Central memory CD4-positive, alpha-beta T cell (primary cell): ENCODE measurements at regions not wholly inside any gene's neighbourhood (a gene's known extent, or its start where the extent isn't known, plus 50 kb on each side); places are given as distances from the start of the nearest gene placed in this dataset.

Experiments
- DNase-seq: peaks from one replicate; pipeline ENCODE4 v3.0.0; 2022

- DNase-seq = no peak
Measured at GRCh38 chr2:219772103-219772635, 144.7 kb downstream of the SLC4A3 start.

DNA sequence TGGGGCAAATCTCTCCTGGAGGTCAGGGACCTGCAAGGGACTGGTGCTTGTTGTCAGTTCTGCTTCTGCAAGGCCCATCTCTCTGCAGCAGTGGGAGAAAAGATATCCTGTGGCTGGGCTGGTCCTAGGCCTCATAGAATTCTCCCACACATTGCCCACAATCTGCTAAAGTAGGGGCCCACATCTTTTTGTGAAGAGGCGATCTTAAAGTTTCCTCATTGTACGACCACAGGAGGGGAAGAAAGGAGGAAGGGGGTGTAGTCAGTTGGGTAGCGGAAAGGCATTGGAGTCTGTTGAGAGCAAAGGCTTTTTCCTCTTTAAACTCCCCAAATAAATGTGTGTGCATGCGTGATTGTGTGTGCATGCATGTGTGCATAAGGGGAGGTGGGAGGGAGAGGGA lies 145.3 kb downstream of the SLC4A3 start:
- DNase-seq = no peak

- DNase-seq = no peak
Measured at GRCh38 chr2:219775506-219775905, 148.1 kb downstream of the SLC4A3 start.

DNA sequence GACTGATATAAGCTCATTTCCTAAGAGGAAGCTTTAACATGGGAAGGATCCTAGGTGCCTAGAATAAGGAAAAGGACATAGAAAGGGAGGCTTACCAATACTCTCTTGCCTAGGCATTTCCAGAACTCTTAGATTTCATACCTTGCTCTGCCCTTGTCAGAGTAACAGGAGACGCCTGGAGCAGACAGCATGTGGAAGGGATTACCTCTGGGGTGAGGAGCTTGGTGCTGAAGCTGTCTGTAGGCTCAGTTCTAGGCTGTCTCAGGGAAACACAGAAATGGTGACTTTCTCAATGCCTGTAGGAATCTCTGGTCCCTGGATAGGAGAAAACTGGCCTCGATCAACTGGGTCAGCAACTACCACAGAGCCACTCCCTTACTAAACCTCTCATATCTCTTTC lies 150.0 kb downstream of the SLC4A3 start:
- no peak for DNase-seq

GRCh38 chr2:219778189-219778588 lies 150.8 kb downstream of the SLC4A3 start:
- DNase-seq = no peak

GRCh38 chr2:219782737-219783348 lies 155.4 kb downstream of the SLC4A3 start:
- no peak for DNase-seq

DNA sequence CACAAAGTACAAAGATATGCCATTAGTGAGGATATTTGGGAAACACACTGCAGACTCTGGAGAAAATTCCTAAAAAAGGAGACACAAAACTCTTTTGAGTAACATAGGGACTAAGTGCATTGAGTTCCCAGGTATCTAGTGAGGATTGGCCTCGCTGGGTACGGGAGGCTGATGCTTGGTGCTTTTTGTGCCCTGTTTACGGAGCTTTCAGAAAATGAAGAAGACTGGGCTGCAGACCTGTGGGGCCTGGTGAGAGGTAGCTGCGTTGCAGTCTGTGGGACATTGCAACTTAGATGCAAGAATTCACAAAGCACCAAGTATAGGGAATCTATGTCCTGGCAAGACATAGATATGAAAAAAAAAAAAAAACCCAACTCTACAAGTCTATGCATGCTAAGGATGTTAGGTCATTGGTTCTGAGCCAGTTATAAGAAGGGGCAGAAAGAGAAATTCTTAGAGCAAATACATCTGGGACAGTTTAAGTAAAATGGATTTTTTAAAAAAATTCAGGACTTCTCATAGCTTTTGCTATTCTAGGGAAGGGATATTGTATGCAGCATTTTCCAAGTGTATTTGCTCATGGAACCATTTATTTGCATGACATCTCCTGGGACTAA lies 156.0 kb downstream of the SLC4A3 start:
- DNase-seq = no peak

DNA sequence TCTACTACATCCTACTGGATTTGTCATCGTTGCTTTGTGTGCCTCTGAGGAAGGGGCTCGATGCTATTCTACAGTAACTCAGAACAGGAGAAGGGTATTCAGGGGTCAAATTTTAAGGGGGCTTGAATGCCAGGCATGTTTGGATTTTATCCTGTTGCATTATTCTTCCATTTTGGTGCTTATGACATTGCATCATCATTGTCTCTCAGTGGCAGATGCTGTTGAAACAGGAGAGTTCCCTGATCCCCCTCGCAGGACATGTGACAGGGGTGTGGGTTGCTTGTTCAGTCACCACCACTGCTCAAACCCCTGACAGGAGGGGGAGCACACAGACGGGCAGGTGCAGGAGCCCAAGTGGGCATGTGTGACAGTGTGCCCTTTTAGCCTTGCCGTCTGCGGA lies 156.7 kb downstream of the SLC4A3 start:
- DNase-seq = no peak

DNA sequence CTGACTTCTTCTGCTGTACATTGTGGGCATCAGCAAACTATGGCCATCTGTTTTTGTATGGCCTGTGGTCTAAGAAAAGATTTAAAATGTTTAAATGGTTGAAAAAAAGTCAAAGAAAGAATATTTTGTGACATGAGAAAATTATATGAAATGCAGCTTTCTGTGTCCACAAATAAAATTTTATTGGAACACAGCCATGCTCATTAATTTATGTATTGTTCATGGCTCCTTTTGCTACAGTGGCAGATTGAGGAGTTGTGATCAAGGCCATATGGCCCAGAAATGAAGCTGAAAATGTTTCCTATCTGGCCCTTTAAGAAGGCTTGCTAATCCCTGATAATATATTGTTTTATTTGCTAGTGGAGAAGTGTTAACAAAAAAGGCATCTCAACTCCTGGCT lies 162.0 kb downstream of the SLC4A3 start:
- DNase-seq = no peak

DNA sequence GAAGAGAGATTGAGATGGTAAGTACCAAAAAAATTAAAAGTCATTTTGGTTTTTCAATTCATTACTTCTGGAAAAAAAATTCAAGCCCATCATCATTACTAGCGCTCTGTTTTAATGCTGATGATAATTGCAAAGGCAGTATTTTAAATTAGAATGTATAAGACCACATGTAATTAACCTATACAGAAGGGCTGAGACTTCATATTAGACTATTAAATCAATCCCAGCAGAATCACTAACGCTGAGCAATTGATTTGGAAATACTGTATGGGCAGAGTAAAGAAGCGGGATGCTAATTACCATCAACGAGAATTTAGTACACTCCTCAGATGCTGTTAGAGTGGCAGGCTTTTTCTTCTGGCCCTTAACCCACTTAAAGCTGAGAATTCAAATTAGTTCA lies 165.0 kb downstream of the SLC4A3 start:
- no peak for DNase-seq

- no peak for DNase-seq
Measured at GRCh38 chr2:219798430-219798829, 171.0 kb downstream of the SLC4A3 start.

DNA sequence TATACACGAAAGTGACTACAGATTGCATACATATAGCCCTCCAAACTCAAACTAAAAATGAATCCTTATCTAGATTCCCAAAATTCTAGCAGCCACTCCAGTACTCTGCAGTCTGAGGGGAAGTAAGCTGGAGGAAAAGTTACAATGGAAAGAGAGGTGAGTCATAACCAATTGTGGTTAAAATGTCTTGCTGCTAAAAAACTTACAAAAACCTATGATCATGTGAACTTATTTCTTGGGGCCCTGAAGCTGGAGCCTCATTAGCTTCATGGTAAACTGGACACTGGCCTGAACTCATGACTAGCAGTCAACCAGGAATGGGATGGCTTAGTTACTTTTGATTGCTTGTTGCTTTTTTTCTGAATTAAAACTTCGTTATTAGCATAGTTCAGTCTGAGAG lies 175.9 kb downstream of the SLC4A3 start:
- DNase-seq = no peak

DNA sequence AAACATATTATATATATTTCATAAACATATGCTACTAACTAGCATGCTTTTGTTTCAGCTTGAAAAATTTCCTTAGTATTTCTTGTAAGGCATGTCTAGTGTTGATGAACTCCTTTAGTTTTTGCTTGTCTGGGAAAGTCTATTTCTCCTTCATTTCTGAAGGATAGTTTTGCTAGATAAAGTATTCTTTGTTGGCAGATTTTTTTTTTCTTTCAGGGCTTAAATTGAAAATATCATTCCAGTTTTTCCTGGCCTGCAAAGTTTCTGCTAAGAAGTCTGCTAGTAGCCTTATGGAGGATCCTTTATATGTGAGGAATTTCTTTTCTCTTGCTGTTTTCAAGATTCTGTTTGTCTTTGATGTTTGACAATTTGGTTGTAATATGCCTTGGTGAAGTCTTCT lies 183.5 kb downstream of the SLC4A3 start:
- no peak for DNase-seq

DNA sequence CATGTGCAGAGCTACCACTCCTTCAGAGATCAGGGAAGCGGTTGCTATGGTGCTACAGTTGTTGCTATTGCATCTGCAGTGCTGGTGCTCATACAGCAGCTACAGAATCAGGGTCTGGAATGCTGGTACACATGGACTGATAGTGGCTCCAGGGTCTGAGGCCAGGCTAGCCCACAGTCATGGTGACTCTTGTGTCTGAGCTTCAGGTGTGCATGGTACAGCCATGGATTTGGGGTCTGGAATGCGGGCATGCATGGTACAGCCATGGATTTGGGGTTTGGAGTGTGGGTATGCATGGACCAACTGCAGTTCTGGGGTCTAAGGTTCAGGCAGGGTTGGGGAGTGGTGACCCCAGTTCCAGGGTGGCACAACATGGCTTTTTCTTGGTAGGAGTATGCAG lies 185.2 kb downstream of the SLC4A3 start:
- no peak for DNase-seq

DNA sequence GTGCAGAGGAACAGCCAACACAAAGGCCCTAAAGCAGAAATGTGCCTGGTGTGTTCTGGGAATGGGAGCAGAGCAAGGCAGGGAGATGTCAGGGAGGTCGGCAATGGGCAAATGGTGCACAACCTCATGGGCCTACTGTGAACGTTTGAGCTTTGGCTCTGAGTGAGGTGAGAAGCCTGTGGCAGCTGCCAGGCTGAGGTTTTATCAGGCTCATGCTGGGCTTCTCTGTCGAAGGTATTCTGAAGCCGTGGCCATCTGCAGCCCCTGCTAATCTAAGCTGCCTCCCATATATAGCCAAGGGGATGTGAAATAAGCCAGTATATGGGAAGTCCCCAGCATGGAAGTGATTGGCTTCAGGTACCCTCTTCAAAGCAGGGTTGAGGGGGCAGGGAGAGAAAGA lies 193.3 kb downstream of the SLC4A3 start:
- no peak for DNase-seq

- no peak for DNase-seq
Measured at GRCh38 chr2:219823574-219823973, 196.1 kb downstream of the SLC4A3 start.

- DNase-seq = no peak
Measured at GRCh38 chr2:219824996-219825395, 197.6 kb downstream of the SLC4A3 start.

- no peak for DNase-seq
Measured at GRCh38 chr2:219828127-219828526, 200.7 kb downstream of the SLC4A3 start.

GRCh38 chr2:219829667-219830352 lies 202.4 kb downstream of the SLC4A3 start:
- no peak for DNase-seq

DNA sequence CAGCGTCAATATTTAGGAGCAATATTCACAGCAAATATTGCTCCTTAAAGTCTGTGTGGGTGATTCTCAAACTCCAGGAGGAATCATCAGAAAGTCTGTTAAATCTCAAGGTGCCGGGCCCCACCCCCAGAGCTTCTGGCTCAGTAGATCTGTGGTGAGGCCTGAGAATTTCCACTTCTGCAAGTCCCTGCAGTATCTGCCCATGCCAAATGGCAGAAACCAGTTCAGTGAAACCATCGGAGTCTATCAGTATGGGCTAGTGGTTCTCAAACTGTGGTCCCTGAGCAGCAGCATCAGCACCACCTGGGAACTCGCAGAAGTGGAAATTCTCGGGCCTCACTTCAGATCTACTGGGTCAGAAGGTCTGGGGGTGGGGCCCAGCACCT lies 202.9 kb downstream of the SLC4A3 start:
- DNase-seq = no peak

- no peak for DNase-seq
Measured at GRCh38 chr2:219831957-219832356, 204.5 kb downstream of the SLC4A3 start.

- no peak for DNase-seq
Measured at GRCh38 chr2:219832904-219833303, 205.5 kb downstream of the SLC4A3 start.

DNA sequence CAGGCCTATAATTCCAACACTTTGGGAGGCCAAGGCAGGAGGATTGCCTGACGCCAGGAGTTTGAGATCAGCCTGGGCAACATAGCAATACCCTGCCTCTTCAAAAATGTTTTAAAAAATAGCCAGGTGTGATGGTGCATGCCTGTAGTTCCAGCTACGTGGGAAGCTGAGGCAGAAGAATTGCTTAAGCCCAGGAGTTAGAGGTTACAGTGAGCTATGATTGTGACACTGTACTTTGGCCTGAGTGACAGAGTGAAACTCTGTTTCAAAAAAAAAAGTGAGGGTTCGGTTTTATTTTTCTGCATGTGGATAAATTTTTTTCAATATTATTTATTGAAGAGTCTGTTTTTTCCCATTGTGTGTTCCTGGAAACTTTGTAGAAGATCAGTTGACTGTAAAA lies 208.1 kb downstream of the SLC4A3 start:
- DNase-seq = no peak

DNA sequence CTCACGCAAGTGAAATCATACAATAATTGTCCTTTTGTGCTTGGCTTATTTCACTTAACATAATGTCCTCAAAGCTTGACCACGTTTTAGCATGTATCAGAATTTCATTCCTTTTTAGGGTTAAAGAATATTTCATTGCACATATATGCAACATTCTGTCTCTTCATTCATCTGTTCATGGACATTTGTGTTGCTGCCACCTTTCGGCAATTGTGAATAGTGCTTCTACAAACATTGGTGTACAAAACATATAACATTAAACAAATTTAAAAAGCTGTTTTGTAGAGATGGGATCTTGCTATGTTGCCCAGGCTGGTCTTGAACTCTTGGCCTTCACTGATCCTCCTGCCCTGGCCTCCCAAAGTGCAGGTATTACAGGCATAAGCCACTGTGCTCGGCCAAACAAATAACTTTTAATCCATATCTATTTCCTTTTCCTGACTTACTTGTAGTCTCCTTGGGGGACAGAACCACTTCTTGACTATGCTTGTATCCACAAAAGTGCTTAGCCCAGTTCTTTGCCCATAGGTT lies 209.3 kb downstream of the SLC4A3 start:
- no peak for DNase-seq
